Left ventricle myocardium inferior (tissue), 1 donor: ENCODE measurements at regions not wholly inside any gene's neighbourhood (a gene's known extent, or its start where the extent isn't known, plus 50 kb on each side); places are given as distances from the start of the nearest gene placed in this dataset.

ENCODE experiments used
- DNase-seq: peaks from one replicate; pipeline ENCODE4 v3.0.0-alpha.2; 2020
- H3K27ac ChIP-seq: fragments of 200-600 bp; replicated peaks from 2 replicates; pipeline ENCODE4 v1.8.0; 2021
- H3K27me3 ChIP-seq: fragments of 200-600 bp; 2 replicates; pipeline ENCODE4 v1.8.0; 2021; ENCODE audit warnings: low read depth
- H3K36me3 ChIP-seq: fragments of 200-600 bp; 2 replicates; pipeline ENCODE4 v1.8.0; 2021
- H3K4me1 ChIP-seq: fragments of 200-600 bp; 2 replicates; pipeline ENCODE4 v1.8.0; 2021
- H3K4me3 ChIP-seq: fragments of 200-600 bp; 2 replicates; pipeline ENCODE4 v1.8.0; 2021; ENCODE audit warnings: mild to moderate bottlenecking, moderate library complexity
- H3K9me3 ChIP-seq: fragments of 200-600 bp; replicated peaks from 2 replicates; pipeline ENCODE4 v1.8.0; 2021
- intact Hi-C: fragments of 100-400 bp; cut with micrococcal nuclease; formaldehyde crosslinking; loops from one replicate; pipeline ENCODE4 v1.11.0; 2022
- TF ChIP-seq, protein P1 (sequence below): fragments of 200-600 bp; IDR thresholded peaks from 2 replicates; pipeline ENCODE4 v1.8.0; 2021; ENCODE audit warnings: antibody characterized with exemption, mild to moderate bottlenecking, borderline replicate concordance
- donor health status: DM: no; HTN: yes; CAD: no; lungs with severe emphysema.

DNA sequence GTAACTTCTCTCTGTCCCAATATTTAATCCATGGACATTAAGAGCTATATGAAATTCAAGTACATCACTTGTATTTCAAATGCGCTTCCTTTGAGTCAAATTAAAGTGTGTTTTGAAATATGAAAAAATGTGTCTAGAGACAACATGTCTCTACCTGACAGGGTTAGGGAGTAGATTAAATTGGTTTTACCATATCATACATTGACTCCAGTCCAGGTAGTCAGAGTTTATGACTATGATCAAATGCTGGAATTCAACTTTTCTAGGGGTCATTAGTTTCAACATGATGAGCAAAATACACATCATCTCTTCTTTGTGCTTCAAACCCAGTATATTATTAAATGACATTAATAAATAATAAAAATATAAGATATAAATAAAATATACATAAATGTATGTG, 259.2 kb downstream of the CDH10 start:
- Histone ChIP-seq H3K4me3 (no peak overlapping the region), H3K9me3 (peaks cover 25% of the 10 kb centered on the region), H3K36me3 (no peaks in the 10 kb centered on the region), H3K4me1 (no peaks in the 10 kb centered on the region), H3K27ac (no peak overlapping the region), H3K27me3 (no peaks in the 10 kb centered on the region)
- TF ChIP-seq, protein P1, sequence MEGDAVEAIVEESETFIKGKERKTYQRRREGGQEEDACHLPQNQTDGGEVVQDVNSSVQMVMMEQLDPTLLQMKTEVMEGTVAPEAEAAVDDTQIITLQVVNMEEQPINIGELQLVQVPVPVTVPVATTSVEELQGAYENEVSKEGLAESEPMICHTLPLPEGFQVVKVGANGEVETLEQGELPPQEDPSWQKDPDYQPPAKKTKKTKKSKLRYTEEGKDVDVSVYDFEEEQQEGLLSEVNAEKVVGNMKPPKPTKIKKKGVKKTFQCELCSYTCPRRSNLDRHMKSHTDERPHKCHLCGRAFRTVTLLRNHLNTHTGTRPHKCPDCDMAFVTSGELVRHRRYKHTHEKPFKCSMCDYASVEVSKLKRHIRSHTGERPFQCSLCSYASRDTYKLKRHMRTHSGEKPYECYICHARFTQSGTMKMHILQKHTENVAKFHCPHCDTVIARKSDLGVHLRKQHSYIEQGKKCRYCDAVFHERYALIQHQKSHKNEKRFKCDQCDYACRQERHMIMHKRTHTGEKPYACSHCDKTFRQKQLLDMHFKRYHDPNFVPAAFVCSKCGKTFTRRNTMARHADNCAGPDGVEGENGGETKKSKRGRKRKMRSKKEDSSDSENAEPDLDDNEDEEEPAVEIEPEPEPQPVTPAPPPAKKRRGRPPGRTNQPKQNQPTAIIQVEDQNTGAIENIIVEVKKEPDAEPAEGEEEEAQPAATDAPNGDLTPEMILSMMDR = no peak
- DNase-seq = no peak
- intact Hi-C loops = no loop called here

DNA sequence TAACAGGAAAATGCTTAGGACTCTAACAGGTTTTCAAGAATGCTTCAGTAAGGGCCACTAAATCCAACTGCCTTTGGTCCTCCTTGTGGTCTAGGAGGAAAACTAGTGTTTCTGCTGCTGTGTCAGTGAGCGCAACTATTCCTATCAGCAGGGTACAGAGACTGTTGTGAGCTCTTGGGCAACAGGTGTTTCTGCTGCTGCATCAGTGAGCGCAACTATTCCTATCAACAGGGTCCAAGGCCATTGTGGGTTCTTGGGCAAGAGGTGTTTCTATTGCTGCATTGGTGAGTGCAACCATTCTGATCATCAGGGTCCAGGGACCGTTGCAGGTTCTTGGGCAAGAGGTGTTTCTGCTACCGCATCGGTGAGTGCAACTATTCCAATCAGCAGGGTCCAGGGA, 256.3 kb downstream of the CDH10 start:
- Histone ChIP-seq H3K4me1 (no peaks in the 10 kb centered on the region), H3K36me3 (no peaks in the 10 kb centered on the region), H3K27me3 (no peaks in the 10 kb centered on the region), H3K9me3 (peaks cover 32% of the 10 kb centered on the region), H3K4me3 (no peak overlapping the region), H3K27ac (no peak overlapping the region)
- TF ChIP-seq, protein P1 = no peak
- intact Hi-C loops = no loop called here
- DNase-seq = no peak

DNA sequence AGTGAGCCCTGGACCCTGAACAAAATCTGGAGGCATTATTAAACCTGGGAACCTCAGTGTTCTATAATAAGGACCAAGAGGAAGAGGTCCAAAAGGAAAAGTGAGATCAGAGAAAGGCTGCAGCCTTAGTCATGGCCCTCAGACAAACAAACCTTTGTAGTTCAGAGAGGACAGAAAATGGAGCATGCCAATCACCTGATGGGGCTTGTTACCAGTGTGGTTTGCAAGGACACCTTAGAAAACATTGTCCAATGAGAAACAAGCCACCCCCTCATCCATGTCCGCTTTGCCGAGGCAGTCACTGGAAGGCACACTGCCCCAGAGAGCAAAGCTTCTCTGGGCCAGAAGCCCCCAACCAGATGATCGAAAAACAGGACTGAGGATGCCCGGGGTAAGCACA, 254.8 kb downstream of the CDH10 start:
- peaks cover 32% of the 10 kb centered on the region for H3K9me3 ChIP-seq
- H3K27ac ChIP-seq = no peak overlapping the region
- H3K27me3 ChIP-seq = no peaks in the 10 kb centered on the region
- H3K36me3 ChIP-seq = no peaks in the 10 kb centered on the region
- no peak for DNase-seq
- H3K4me3 ChIP-seq = no peak overlapping the region
- TF ChIP-seq, protein P1 = no peak
- intact Hi-C loops = no loop called here
- no peaks in the 10 kb centered on the region for H3K4me1 ChIP-seq

DNA sequence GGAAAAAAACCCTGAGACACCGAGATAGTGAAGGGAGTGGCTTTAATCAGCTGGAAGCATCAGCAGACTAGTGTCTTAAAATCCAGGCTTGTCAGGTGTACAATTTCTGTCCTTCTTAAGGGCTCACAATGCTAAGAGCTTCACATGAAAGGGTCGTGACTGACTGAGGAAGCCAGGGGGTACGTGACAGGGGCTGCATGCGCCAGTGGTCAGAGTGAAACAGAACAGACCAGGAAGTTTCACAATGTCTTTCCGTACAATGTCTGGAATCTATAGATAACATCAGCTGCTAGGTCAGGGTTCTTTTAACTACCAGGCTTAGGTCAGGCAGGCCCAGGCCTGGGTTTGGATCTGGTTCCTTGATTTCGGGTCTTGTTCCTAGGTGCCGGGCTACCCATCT, 253.0 kb downstream of the CDH10 start:
- no peaks in the 10 kb centered on the region for H3K4me1 ChIP-seq
- no peak for DNase-seq
- H3K4me3 ChIP-seq = no peak overlapping the region
- intact Hi-C loops = no loop called here
- H3K9me3 ChIP-seq = peaks cover 27% of the 10 kb centered on the region
- no peak overlapping the region for H3K27ac ChIP-seq
- TF ChIP-seq, protein P1 = no peak
- H3K27me3 ChIP-seq = no peaks in the 10 kb centered on the region
- H3K36me3 ChIP-seq = no peaks in the 10 kb centered on the region

DNA sequence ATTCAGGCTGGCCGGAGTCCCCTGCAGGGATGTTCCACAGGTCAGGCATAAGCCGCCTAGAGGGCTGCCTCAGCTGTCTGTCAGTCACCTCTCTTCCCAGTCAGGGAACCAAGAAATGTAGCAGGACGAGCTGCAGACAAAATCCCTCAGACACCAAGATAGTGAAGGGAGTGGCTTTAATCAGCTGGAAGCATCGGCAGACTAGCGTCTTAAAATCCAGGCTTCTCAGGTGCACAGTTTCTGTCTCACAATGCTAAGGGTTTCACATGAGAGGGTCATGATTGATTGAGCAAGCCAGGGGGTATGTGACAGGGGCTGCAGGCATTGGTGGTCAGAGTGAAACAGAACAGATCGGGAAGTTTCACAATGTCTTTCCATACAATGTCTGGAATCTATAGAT, 247.2 kb downstream of the CDH10 start:
- intact Hi-C loops = no loop called here
- TF ChIP-seq, protein P1 = no peak
- no peaks in the 10 kb centered on the region for H3K27me3 ChIP-seq
- no peak for DNase-seq
- H3K9me3 ChIP-seq = peaks cover 26% of the 10 kb centered on the region
- H3K27ac ChIP-seq = no peak overlapping the region
- no peaks in the 10 kb centered on the region for H3K36me3 ChIP-seq
- H3K4me3 ChIP-seq = no peak overlapping the region
- no peaks in the 10 kb centered on the region for H3K4me1 ChIP-seq

DNA sequence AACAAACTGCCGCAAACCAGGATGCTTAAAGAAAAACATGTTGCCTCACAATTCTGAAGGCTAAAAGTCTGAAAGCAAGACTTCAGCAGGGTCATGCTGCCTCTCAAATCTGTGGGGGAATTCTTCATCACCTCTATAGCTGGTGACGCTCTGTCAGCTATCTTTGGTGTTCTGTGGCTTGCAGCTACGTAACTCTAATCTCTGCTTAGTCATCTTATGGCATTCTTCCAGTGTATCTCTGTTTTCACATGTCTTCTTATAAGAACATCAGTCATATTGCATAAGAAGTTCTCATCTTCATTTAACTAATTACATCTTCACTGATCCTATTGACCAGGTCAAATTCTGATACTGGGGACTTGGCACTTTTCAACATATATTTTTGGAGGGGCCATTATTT, 243.0 kb downstream of the CDH10 start:
- no peaks in the 10 kb centered on the region for H3K27me3 ChIP-seq
- H3K9me3 ChIP-seq = peaks cover 25% of the 10 kb centered on the region
- TF ChIP-seq, protein P1 = no peak
- intact Hi-C loops = no loop called here
- no peak overlapping the region for H3K27ac ChIP-seq
- H3K4me1 ChIP-seq = no peaks in the 10 kb centered on the region
- H3K36me3 ChIP-seq = no peaks in the 10 kb centered on the region
- H3K4me3 ChIP-seq = no peak overlapping the region
- DNase-seq = no peak
